GM12873 (cell line): ENCODE measurements at regions not wholly inside any gene's neighbourhood (a gene's known extent, or its start where the extent isn't known, plus 50 kb on each side); places are given as distances from the start of the nearest gene placed in this dataset.

ENCODE experiments used
- TF ChIP-seq, protein P1 (sequence below): IDR thresholded peaks from 2 replicates; pipeline ENCODE4 v1.5.1; 2012; ENCODE audit warnings: low read depth, mild to moderate bottlenecking, moderate library complexity, low read length, control low read depth; ENCODE audit not compliant: insufficient read depth; ENCODE audit errors: missing control alignments

DNA sequence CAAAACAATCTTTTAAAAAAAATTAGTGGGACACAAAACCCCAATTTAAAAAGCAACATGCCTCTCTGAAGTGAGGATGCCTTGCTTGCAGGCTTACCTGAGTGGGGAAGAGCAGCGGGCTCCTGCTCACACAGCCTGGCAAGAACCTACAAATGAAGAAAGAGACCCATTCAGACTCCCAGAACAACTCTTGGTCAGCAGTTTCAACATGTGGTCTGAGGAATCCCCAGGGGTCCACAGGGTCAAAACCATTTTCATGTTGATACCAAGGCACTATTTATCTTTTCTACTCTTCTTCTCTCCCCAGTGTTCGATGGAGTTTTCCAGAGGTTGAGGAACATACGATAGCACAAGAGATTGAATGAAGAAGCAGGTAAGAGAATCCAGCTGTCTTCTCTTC lies 55.9 kb downstream of the SIPA1L2 start:
- TF ChIP-seq, protein P1, sequence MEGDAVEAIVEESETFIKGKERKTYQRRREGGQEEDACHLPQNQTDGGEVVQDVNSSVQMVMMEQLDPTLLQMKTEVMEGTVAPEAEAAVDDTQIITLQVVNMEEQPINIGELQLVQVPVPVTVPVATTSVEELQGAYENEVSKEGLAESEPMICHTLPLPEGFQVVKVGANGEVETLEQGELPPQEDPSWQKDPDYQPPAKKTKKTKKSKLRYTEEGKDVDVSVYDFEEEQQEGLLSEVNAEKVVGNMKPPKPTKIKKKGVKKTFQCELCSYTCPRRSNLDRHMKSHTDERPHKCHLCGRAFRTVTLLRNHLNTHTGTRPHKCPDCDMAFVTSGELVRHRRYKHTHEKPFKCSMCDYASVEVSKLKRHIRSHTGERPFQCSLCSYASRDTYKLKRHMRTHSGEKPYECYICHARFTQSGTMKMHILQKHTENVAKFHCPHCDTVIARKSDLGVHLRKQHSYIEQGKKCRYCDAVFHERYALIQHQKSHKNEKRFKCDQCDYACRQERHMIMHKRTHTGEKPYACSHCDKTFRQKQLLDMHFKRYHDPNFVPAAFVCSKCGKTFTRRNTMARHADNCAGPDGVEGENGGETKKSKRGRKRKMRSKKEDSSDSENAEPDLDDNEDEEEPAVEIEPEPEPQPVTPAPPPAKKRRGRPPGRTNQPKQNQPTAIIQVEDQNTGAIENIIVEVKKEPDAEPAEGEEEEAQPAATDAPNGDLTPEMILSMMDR: no peak

DNA sequence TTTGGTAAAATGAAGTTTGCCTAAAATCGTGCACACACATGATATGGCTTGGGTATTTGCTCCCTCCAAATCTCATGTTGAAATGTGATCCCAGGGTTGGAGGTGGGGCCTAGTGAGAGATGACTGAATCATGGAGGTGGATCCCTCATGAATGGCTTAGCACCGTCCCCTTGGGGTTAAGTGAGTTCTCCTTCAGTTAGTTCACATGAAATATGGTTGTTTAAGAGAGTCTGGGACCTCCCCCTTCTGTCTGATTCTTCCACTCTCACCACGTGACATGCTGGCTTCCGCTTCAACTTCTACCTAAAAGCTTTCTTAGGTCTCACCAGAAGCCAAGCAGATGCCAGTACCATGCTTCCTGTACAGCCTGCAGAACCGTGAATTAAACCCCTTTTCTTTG lies 58.4 kb downstream of the SIPA1L2 start:
- TF ChIP-seq, protein P1: no peak

GRCh38 chr1:232570007-232570406 lies 59.9 kb downstream of the SIPA1L2 start:
- TF ChIP-seq, protein P1: no peak

GRCh38 chr1:232568906-232569553 lies 60.9 kb downstream of the SIPA1L2 start:
- TF ChIP-seq, protein P1: no peak

DNA sequence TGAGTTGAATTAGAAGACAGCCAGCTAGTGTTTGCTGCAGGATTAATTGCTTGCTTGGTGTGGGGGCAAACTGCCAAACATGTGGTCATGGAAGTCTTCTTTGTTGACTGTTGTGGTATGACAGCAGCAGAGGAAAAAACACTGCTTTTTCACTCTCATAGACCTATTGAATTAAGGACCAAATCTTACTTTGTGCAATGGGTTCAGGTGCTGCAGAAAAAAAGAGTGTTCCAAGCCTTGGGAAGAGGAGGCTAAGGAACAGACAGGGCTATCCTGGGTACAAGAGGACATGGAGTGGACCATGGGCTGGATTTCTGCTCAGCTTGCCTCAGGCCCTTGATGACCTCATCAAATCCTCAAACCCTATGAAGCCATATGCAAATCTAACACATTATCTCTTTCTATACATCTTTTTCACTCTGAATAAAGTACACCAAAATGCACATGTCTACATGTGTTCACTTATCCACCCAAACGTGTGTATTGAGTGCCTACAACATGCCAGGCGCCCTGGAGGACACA lies 61.5 kb downstream of the SIPA1L2 start:
- TF ChIP-seq, protein P1: no peak

DNA sequence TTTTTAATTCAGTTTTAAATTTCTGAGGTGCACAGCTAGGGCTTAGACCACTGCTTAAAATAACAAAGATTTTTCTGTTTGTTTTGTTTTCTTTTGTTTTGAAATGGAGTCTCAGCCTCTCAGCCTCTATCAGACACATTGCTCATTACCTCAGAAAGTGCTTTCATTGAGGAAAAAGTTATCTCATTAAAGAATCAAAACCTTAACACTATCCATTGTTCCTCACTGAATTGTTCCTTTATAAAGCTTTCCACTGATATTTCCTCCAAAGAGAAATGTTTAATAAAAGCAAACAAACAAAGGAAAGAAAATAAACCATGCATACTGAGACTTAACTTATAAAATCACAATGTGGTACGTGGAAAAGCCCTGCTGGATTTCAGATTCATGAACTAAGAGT lies 63.8 kb downstream of the SIPA1L2 start:
- TF ChIP-seq, protein P1: no peak

- TF ChIP-seq, protein P1: no peak
These were observed 67.0 kb downstream of the SIPA1L2 start for GRCh38 chr1:232562855-232563510.
